Panc1 (cell line): ENCODE measurements at regions not wholly inside any gene's neighbourhood (a gene's known extent, or its start where the extent isn't known, plus 50 kb on each side); places are given as distances from the start of the nearest gene placed in this dataset.

ENCODE experiments used
- CTCF ChIP-seq: fragments of 450-650 bp; IDR thresholded peaks from 2 replicates; pipeline ENCODE4 v1.5.1; 2017; ENCODE audit warnings: mild to moderate bottlenecking
- POLR2AphosphoS5 ChIP-seq: IDR thresholded peaks from 2 replicates; pipeline ENCODE4 v1.6.1; 2012; ENCODE audit warnings: mild to moderate bottlenecking, low read depth, low read length, moderate library complexity
- REST ChIP-seq, 2 experiments: IDR thresholded peaks; 2 replicates each; pipeline ENCODE4 v1.6.1; 2011 to 2012; ENCODE audit warnings: low read depth in 2 of 2, control low read depth in 1 of 2, low read length in 1 of 2, mild to moderate bottlenecking in 1 of 2, moderate library complexity in 1 of 2; ENCODE audit not compliant: insufficient read depth in 1 of 2
- SIN3A ChIP-seq: IDR thresholded peaks from 2 replicates; pipeline ENCODE4 v1.6.1; 2012; ENCODE audit warnings: low read depth, mild to moderate bottlenecking, low read length, moderate library complexity, borderline replicate concordance; ENCODE audit not compliant: insufficient read depth

- TF ChIP-seq CTCF (no peak), REST (IDR thresholded peaks at IDR 0.05; ENCODE audit: insufficient read depth in 1 of 2, low read depth in 2 of 2, low read length in 1 of 2) (no peak), POLR2AphosphoS5 (no peak), SIN3A (no peak)
These were observed 1137.3 kb upstream of the CADM2 start for GRCh38 chr3:83821506-83821905.
